ENCODE measurements at regions not wholly inside any gene's neighbourhood (a gene's known extent, or its start where the extent isn't known, plus 50 kb on each side); places are given as distances from the start of the nearest gene placed in this dataset.

- no peak for DNase-seq (ENCODE audit: low read depth)
- Histone ChIP-seq H3K36me3 (ENCODE audit: control insufficient read depth, insufficient read depth, low read length) (no peaks in the 10 kb centered on the region), H3K4me3 (ENCODE audit: low read depth, low read length) (no peak overlapping the region), H3K27me3 (ENCODE audit: control insufficient read depth, insufficient read depth, low read length) (no peaks in the 10 kb centered on the region)
- CTCF ChIA-PET = no interaction called here
- no peak for TF ChIP-seq CTCF (IDR thresholded peaks at IDR 0.05; ENCODE audit: insufficient read depth, low read depth, low read length)
- POLR2A ChIA-PET = no interaction called here
These were observed 449.6 kb upstream of the B3GAT1 start for GRCh38 chr11:134861490-134862104.

GRCh38 chr11:134858783-134859480 is 446.9 kb upstream of the B3GAT1 start:
- ChIA-PET CTCF (interaction anchor here (0.9 kb wide), 1 partner anchor 9 kb away, joined by 3 read pairs; no protein-coding TSS in a partner anchor), POLR2A (no interaction called here)
- Histone ChIP-seq H3K4me3 (ENCODE audit: low read depth, low read length) (no peak overlapping the region), H3K27me3 (ENCODE audit: control insufficient read depth, insufficient read depth, low read length) (no peaks in the 10 kb centered on the region), H3K36me3 (ENCODE audit: control insufficient read depth, insufficient read depth, low read length) (no peaks in the 10 kb centered on the region)
- DNase-seq (ENCODE audit: low read depth) = no peak
- TF ChIP-seq CTCF (IDR thresholded peaks at IDR 0.05; ENCODE audit: insufficient read depth, low read depth, low read length) = no peak

GRCh38 chr11:134857035-134857434 is 445.0 kb upstream of the B3GAT1 start:
- ChIA-PET CTCF (no interaction called here), POLR2A (no interaction called here)
- Histone ChIP-seq H3K27me3 (ENCODE audit: control insufficient read depth, insufficient read depth, low read length) (no peaks in the 10 kb centered on the region), H3K4me3 (ENCODE audit: low read depth, low read length) (no peak overlapping the region), H3K36me3 (ENCODE audit: control insufficient read depth, insufficient read depth, low read length) (no peaks in the 10 kb centered on the region)
- DNase-seq (ENCODE audit: low read depth) = no peak
- TF ChIP-seq CTCF (IDR thresholded peaks at IDR 0.05; ENCODE audit: insufficient read depth, low read depth, low read length) = no peak

- DNase-seq (ENCODE audit: low read depth) = no peak
- ChIA-PET CTCF (no interaction called here), POLR2A (no interaction called here)
- H3K36me3 ChIP-seq (ENCODE audit: control insufficient read depth, insufficient read depth, low read length) = no peaks in the 10 kb centered on the region
- H3K27me3 ChIP-seq (ENCODE audit: control insufficient read depth, insufficient read depth, low read length) = no peaks in the 10 kb centered on the region
- H3K4me3 ChIP-seq (ENCODE audit: low read depth, low read length) = no peak overlapping the region
- no peak for TF ChIP-seq CTCF (IDR thresholded peaks at IDR 0.05; ENCODE audit: insufficient read depth, low read depth, low read length)
These were observed 444.3 kb upstream of the B3GAT1 start for GRCh38 chr11:134856056-134856971.

Measured in BJ (cell line).